H1 (cell line): ENCODE measurements at regions not wholly inside any gene's neighbourhood (a gene's known extent, or its start where the extent isn't known, plus 50 kb on each side); places are given as distances from the start of the nearest gene placed in this dataset.

Experiments
- CTCF ChIA-PET: fragments of 300-600 bp; sonication (Branson Sonifier 250); formaldehyde crosslinking; loops from one replicate; lab custom pipeline; 2021; ENCODE audit not compliant: partially characterized antibody; lab: Charles Lee
- POLR2A ChIA-PET: fragments of 300-600 bp; sonication (Branson Sonifier 250); formaldehyde crosslinking; loops from one replicate; lab custom pipeline; 2021; ENCODE audit warnings: inconsistent platforms; ENCODE audit not compliant: partially characterized antibody; lab: Charles Lee
- DNase-seq, 2 experiments: peaks; one replicate each; pipeline versions ENCODE4 v3.0.0 to v3.0.0-alpha.2; 2010 to 2022; ENCODE audit warnings: low spot score in 2 of 2, low read depth in 1 of 2, mixed read lengths in 1 of 2
- FAIRE-seq: peaks from 2 replicates; lab custom pipeline; 2011; peaks lifted over from hg19 to GRCh38; lab: Jason Lieb, UNC
- H2AFZ ChIP-seq: 2 replicates; pipeline ENCODE4 v1.8.1; 2012; ENCODE audit warnings: low read length, inconsistent platforms
- H2AK5ac ChIP-seq: 2 replicates; pipeline ENCODE4 v1.6.1; 2013; ENCODE audit warnings: low read depth, low read length
- H2BK120ac ChIP-seq: replicated peaks from 2 replicates; pipeline ENCODE3; 2013; ENCODE audit warnings: low read depth, low read length, inconsistent platforms
- H2BK12ac ChIP-seq: 2 replicates; pipeline ENCODE4 v1.6.1; 2013; ENCODE audit warnings: low read depth, low read length
- H2BK15ac ChIP-seq: 2 replicates; pipeline ENCODE4 v1.6.1; 2013; ENCODE audit warnings: low read length
- H2BK20ac ChIP-seq: 2 replicates; pipeline ENCODE4 v1.6.1; 2013; ENCODE audit warnings: low read length
- H2BK5ac ChIP-seq: 2 replicates; pipeline ENCODE4 v1.6.1; 2013; ENCODE audit warnings: low read depth, low read length
- H3K14ac ChIP-seq: 2 replicates; pipeline ENCODE4 v1.6.1; 2013; ENCODE audit warnings: inconsistent platforms; ENCODE audit not compliant: insufficient read length
- H3K18ac ChIP-seq: 2 replicates; pipeline ENCODE4 v1.6.1; 2013; ENCODE audit warnings: low read length; ENCODE audit errors: extremely low read depth
- H3K23ac ChIP-seq: 2 replicates; pipeline ENCODE4 v1.6.1; 2013; ENCODE audit warnings: inconsistent platforms; ENCODE audit not compliant: insufficient read length
- H3K23me2 ChIP-seq: 2 replicates; pipeline ENCODE4 v1.6.1; 2013; ENCODE audit warnings: low read depth, low read length
- H3K27ac ChIP-seq: 2 replicates; pipeline ENCODE4 v1.6.1; 2011; ENCODE audit warnings: low read depth, low read length, inconsistent platforms
- H3K27me3 ChIP-seq, 4 experiments: replicated peaks in 1 of 4; 1 replicate in 1 of 4; 2 replicates in 3 of 4; pipeline versions ENCODE4 v1.6.1 to v1.8.1; 2011 to 2013; ENCODE audit warnings: low read length in 3 of 4, mild to moderate bottlenecking in 3 of 4, inconsistent platforms in 2 of 4, mixed read lengths in 2 of 4, moderate library complexity in 1 of 4; ENCODE audit not compliant: control insufficient read depth in 3 of 4, insufficient read depth in 3 of 4; ENCODE audit errors: extremely low read depth in 1 of 4
- H3K36me3 ChIP-seq, 4 experiments: 2 replicates each; pipeline versions ENCODE4 v1.6.1 to v1.8.1; 2011 to 2013; ENCODE audit warnings: mild to moderate bottlenecking in 4 of 4, low read length in 3 of 4, moderate library complexity in 2 of 4, control low read depth in 1 of 4, inconsistent platforms in 1 of 4; ENCODE audit not compliant: insufficient read depth in 4 of 4, control insufficient read depth in 2 of 4
- H3K4ac ChIP-seq: replicated peaks from 2 replicates; pipeline ENCODE3; 2013; ENCODE audit warnings: low read length, low read depth, mixed read lengths, inconsistent platforms; ENCODE audit not compliant: insufficient read length
- H3K4me1 ChIP-seq, 4 experiments: replicated peaks in 1 of 4; 1 replicate in 1 of 4; 2 replicates in 3 of 4; pipeline versions ENCODE4 v1.6.1 to v1.8.1; 2011 to 2013; ENCODE audit warnings: low read length in 3 of 4, inconsistent platforms in 2 of 4, mixed read lengths in 1 of 4; ENCODE audit not compliant: insufficient read depth in 4 of 4, control insufficient read depth in 3 of 4
- H3K4me2 ChIP-seq, 2 experiments: 2 replicates each; pipeline versions ENCODE4 v1.6.1 to v1.8.1; 2011 to 2013; ENCODE audit warnings: low read depth in 2 of 2, low read length in 2 of 2, control low read depth in 1 of 2, inconsistent platforms in 1 of 2, mild to moderate bottlenecking in 1 of 2; ENCODE audit not compliant: insufficient read depth in 1 of 2
- H3K4me3 ChIP-seq, 4 experiments: fragments of 200-600, 300-600 bp in 1 of 4; sonication (generic), shearing (Covaris generic), sonication (Bioruptor Twin) in 1 of 4; 2 replicates each; pipeline versions ENCODE4 v1.5.1 to v1.8.1; 2011 to 2016; ENCODE audit warnings: low read length in 4 of 4, low read depth in 3 of 4, control low read depth in 2 of 4, inconsistent platforms in 2 of 4, mild to moderate bottlenecking in 2 of 4, mixed read lengths in 1 of 4, moderate library complexity in 1 of 4; ENCODE audit not compliant: insufficient read depth in 2 of 4; ENCODE audit errors: extremely low read depth in 1 of 4
- H3K56ac ChIP-seq: replicated peaks from 2 replicates; pipeline ENCODE3; 2013; ENCODE audit warnings: low read depth, mild to moderate bottlenecking, mixed read lengths, low read length, inconsistent platforms; ENCODE audit not compliant: insufficient read length
- H3K79me1 ChIP-seq: 2 replicates; pipeline ENCODE4 v1.6.1; 2013; ENCODE audit warnings: low read depth, low read length, control low read depth
- H3K79me2 ChIP-seq, 2 experiments: 2 replicates each; pipeline versions ENCODE4 v1.6.1 to v1.8.1; 2012 to 2013; ENCODE audit warnings: low read length in 2 of 2, mild to moderate bottlenecking in 2 of 2, inconsistent platforms in 1 of 2; ENCODE audit not compliant: insufficient read depth in 2 of 2, control insufficient read depth in 1 of 2
- H3K9ac ChIP-seq, 4 experiments: replicated peaks in 1 of 4; 1 replicate in 1 of 4; 2 replicates in 3 of 4; pipeline versions ENCODE4 v1.6.1 to v1.8.1; 2011 to 2013; ENCODE audit warnings: low read depth in 3 of 4, low read length in 3 of 4, control low read depth in 2 of 4, mild to moderate bottlenecking in 2 of 4, moderate library complexity in 2 of 4, inconsistent platforms in 1 of 4; ENCODE audit errors: extremely low read depth in 1 of 4
- H3K9me3 ChIP-seq, 2 experiments: 2 replicates each; pipeline versions ENCODE4 v1.6.1 to v1.8.1; 2012 to 2013; ENCODE audit warnings: mild to moderate bottlenecking in 2 of 2, moderate library complexity in 2 of 2, control low read depth in 1 of 2, inconsistent platforms in 1 of 2, low read depth in 1 of 2, low read length in 1 of 2, mixed read lengths in 1 of 2; ENCODE audit not compliant: insufficient read depth in 2 of 2
- H4K20me1 ChIP-seq, 2 experiments: replicated peaks in 1 of 2; 2 replicates each; pipeline versions ENCODE3 to v1.8.1; 2011 to 2013; ENCODE audit warnings: inconsistent platforms in 2 of 2, low read length in 2 of 2, mild to moderate bottlenecking in 1 of 2; ENCODE audit not compliant: insufficient read depth in 2 of 2, control insufficient read depth in 1 of 2
- H4K5ac ChIP-seq: 2 replicates; pipeline ENCODE4 v1.6.1; 2013; ENCODE audit warnings: low read length, low read depth, mixed read lengths, inconsistent platforms; ENCODE audit not compliant: insufficient read length
- H4K8ac ChIP-seq: 2 replicates; pipeline ENCODE4 v1.8.0; 2013; ENCODE audit warnings: mild to moderate bottlenecking, moderate library complexity, low read length, inconsistent platforms; ENCODE audit not compliant: insufficient read depth; ENCODE audit errors: extremely low read depth
- H4K91ac ChIP-seq: replicated peaks from 2 replicates; pipeline ENCODE3; 2013; ENCODE audit warnings: low read length, mixed read lengths, inconsistent platforms; ENCODE audit not compliant: insufficient read length
- ASH2L ChIP-seq: fragments of 200-600, 300-600 bp; sonication (generic); IDR thresholded peaks from one replicate; pipeline ENCODE4 v1.7.1; 2017; ENCODE audit warnings: low read length
- ATF3 ChIP-seq: IDR thresholded peaks from 2 replicates; pipeline ENCODE4 v1.6.1; 2011; ENCODE audit warnings: low read depth, mild to moderate bottlenecking, low read length; ENCODE audit not compliant: insufficient read depth
- E2F6 ChIP-seq: IDR thresholded peaks from 2 replicates; pipeline ENCODE4 v1.6.1; 2012; ENCODE audit warnings: inconsistent platforms
- EP300 ChIP-seq, 2 experiments: IDR thresholded peaks; 1 replicate in 1 of 2; 2 replicates in 1 of 2; pipeline ENCODE4 v1.6.1; 2011 to 2012; ENCODE audit warnings: low read depth in 2 of 2, low read length in 2 of 2, mild to moderate bottlenecking in 2 of 2, borderline replicate concordance in 1 of 2, inconsistent platforms in 1 of 2, moderate library complexity in 1 of 2
- EZH2 ChIP-seq: fragments of 200-600 bp; sonication (generic); IDR thresholded peaks from 2 replicates; pipeline ENCODE4 v1.7.1; 2012; ENCODE audit warnings: low read depth, mild to moderate bottlenecking, moderate library complexity, low read length, inconsistent platforms; ENCODE audit not compliant: severe bottlenecking
- KDM5A ChIP-seq: fragments of 200-600 bp; IDR thresholded peaks from 2 replicates; pipeline ENCODE4 v1.7.1; 2012; ENCODE audit warnings: mild to moderate bottlenecking, low read length, inconsistent platforms, mixed read lengths
- PHF8 ChIP-seq: fragments of 200-600 bp; sonication (generic); conservative IDR thresholded peaks from 2 replicates; pipeline ENCODE4 v1.7.1; 2012; ENCODE audit warnings: low read depth, mild to moderate bottlenecking, inconsistent platforms, low read length, moderate library complexity
- RFX5 ChIP-seq: IDR thresholded peaks from 2 replicates; pipeline ENCODE4 v1.6.1; 2011; ENCODE audit warnings: low read depth, low read length, improper control_type of control experiment, borderline replicate concordance
- RXRA ChIP-seq: IDR thresholded peaks from 2 replicates; pipeline ENCODE4 v1.6.1; 2011; ENCODE audit warnings: low read depth, mild to moderate bottlenecking, low read length, moderate library complexity; ENCODE audit not compliant: insufficient read depth
- SIX5 ChIP-seq: IDR thresholded peaks from 2 replicates; pipeline ENCODE4 v1.6.1; 2011; ENCODE audit warnings: mild to moderate bottlenecking, low read depth, low read length
- SP1 ChIP-seq: IDR thresholded peaks from 2 replicates; pipeline ENCODE4 v1.6.1; 2011; ENCODE audit warnings: low read depth, low read length
- WGBS, 2 experiments: shearing (Covaris generic) in 1 of 2; methylation state at CpG; one replicate each; pipeline versions ENCODE4 v1.1.6 to v1.1.7; 2013 to 2015; ENCODE audit warnings: low lambda C conversion rate in 2 of 2, mixed read lengths in 2 of 2, inconsistent platforms in 1 of 2, low coverage in 1 of 2, missing lambda C conversion rate in 1 of 2; ENCODE audit not compliant: insufficient replicate concordance in 2 of 2, insufficient coverage in 1 of 2, insufficient read length in 1 of 2; ENCODE audit errors: extremely low coverage in 1 of 2, missing lambda C conversion rate in 1 of 2; 5-methylcytosine and 5-hydroxymethylcytosine counted together

- Histone ChIP-seq H2AK5ac (no peak overlapping the region), H3K36me3 (no peaks in the 10 kb centered on the region), H3K23ac (no peak overlapping the region), H3K4me3 (no peak overlapping the region), H3K14ac (no peak overlapping the region), H2BK15ac (no peak overlapping the region), H3K56ac (no peak overlapping the region), H4K8ac (no peak overlapping the region; the same call in 1 of the 2 replicates), H3K27ac (no peak overlapping the region), H3K18ac (peak overlapping the region; percentile 60; the same call in 1 of the 2 replicates), H3K23me2 (peaks cover 3% of the 10 kb centered on the region; the same call in 1 of the 2 replicates), H3K79me2 (no peaks in the 10 kb centered on the region; a peak in 1 of 4 replicates), H2BK120ac (no peak overlapping the region), H2BK5ac (no peak overlapping the region), H4K5ac (no peak overlapping the region), H4K20me1 (peaks cover 9 to 22% of the 10 kb centered on the region in 2 experiments), H3K4ac (no peak overlapping the region), H3K9ac (no peak overlapping the region), H3K27me3 (no peaks in the 10 kb centered on the region), H3K4me2 (no peak overlapping the region), H4K91ac (no peak overlapping the region), H2BK12ac (no peak overlapping the region), H3K79me1 (peaks cover 7% of the 10 kb centered on the region), H2BK20ac (no peak overlapping the region), H3K4me1 (peaks cover 0 to 24% (median 3%) of the 10 kb centered on the region in 4 experiments; a peak in 5 of 7 replicates), H3K9me3 (no peaks in the 10 kb centered on the region), H2AFZ (no peak overlapping the region)
- POLR2A ChIA-PET, result no interaction called here
- CTCF ChIA-PET, result interaction anchor here (0.9 to 17.5 kb wide), 9 partner anchors 14 to 135 kb away, joined by 3 to 371 read pairs (median 9); no protein-coding TSS in a partner anchor
- FAIRE-seq (no peak), DNase-seq (no peak)
- 79% methylated on average over 12 of the region's 13 CpGs; no CpG with 5 or more reads in 1 of the 2 experiments for WGBS, 2 experiments
- TF ChIP-seq KDM5A (no peak), E2F6 (no peak), RFX5 (no peak), ASH2L (no peak), RXRA (no peak), EZH2 (no peak), EP300 (IDR thresholded peaks at IDR 0.05; ENCODE audit: borderline replicate concordance in 1 of 2, low read depth in 2 of 2, low read length in 2 of 2) (no peak), ATF3 (no peak), PHF8 (no peak), SIX5 (no peak), SP1 (no peak)
Measured at GRCh38 chr16:85250147-85250463, 137.8 kb upstream of the CIBAR2 start.
